ENCODE measurements at regions not wholly inside any gene's neighbourhood (a gene's known extent, or its start where the extent isn't known, plus 50 kb on each side); places are given as distances from the start of the nearest gene placed in this dataset.

GRCh38 chr20:60167812-60168211, 209.6 kb downstream of the CDH26 start:
- TF ChIP-seq, protein P1, sequence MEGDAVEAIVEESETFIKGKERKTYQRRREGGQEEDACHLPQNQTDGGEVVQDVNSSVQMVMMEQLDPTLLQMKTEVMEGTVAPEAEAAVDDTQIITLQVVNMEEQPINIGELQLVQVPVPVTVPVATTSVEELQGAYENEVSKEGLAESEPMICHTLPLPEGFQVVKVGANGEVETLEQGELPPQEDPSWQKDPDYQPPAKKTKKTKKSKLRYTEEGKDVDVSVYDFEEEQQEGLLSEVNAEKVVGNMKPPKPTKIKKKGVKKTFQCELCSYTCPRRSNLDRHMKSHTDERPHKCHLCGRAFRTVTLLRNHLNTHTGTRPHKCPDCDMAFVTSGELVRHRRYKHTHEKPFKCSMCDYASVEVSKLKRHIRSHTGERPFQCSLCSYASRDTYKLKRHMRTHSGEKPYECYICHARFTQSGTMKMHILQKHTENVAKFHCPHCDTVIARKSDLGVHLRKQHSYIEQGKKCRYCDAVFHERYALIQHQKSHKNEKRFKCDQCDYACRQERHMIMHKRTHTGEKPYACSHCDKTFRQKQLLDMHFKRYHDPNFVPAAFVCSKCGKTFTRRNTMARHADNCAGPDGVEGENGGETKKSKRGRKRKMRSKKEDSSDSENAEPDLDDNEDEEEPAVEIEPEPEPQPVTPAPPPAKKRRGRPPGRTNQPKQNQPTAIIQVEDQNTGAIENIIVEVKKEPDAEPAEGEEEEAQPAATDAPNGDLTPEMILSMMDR (IDR thresholded peaks at IDR 0.05; ENCODE audit: insufficient read depth, low read length, poor library complexity, severe bottlenecking) = no peak
- no peak for TF ChIP-seq EZH2phosphoT487 (conservative IDR thresholded peaks at IDR 0.05; ENCODE audit: low read length)
